Panc1 (cell line): ENCODE measurements at regions not wholly inside any gene's neighbourhood (a gene's known extent, or its start where the extent isn't known, plus 50 kb on each side); places are given as distances from the start of the nearest gene placed in this dataset.

Experiments
- ATAC-seq: fragments of 200-7000 bp; cut with Tn5 transposase; 2 replicates; pipeline ENCODE4 v1.9.1; 2020; ENCODE audit warnings: mild to moderate bottlenecking, moderate library complexity
- BruUV-seq: library from RNA; stranded (reverse); fragments of 400-500 nt; replicated peaks from 2 replicates; lab custom pipeline; 2021; lab: Mats Ljungman, UMichigan
- CTCF ChIA-PET: fragments of 300-600 bp; sonication (Branson Sonifier 250); formaldehyde crosslinking; loops from one replicate; lab custom pipeline; 2022; ENCODE audit warnings: antibody characterized with exemption; lab: Charles Lee
- POLR2A ChIA-PET: fragments of 300-600 bp; sonication (Branson Sonifier 250); formaldehyde crosslinking; loops from one replicate; lab custom pipeline; 2022; ENCODE audit warnings: antibody characterized with exemption; lab: Charles Lee
- DNase-seq: peaks from one replicate; pipeline ENCODE4 v3.0.0-alpha.2; 2010; ENCODE audit warnings: low read depth, low spot score
- H3K27ac ChIP-seq: 2 replicates; pipeline ENCODE4 v1.5.1; 2011; ENCODE audit warnings: mild to moderate bottlenecking, low read length, inconsistent platforms
- H3K27me3 ChIP-seq: fragments of 200-500 bp; sonication (Bioruptor generic); 2 replicates; pipeline ENCODE4 v1.6.0; 2014; ENCODE audit warnings: low read length, inconsistent platforms; ENCODE audit not compliant: control insufficient read depth, insufficient read depth
- H3K36me3 ChIP-seq: fragments of 200-500 bp; sonication (Bioruptor generic); 2 replicates; pipeline ENCODE4 v1.5.1; 2014; ENCODE audit warnings: inconsistent platforms, mild to moderate bottlenecking, low read length, moderate library complexity; ENCODE audit not compliant: control insufficient read depth, insufficient read depth
- H3K4me1 ChIP-seq: 2 replicates; pipeline ENCODE4 v1.5.1; 2011; ENCODE audit warnings: inconsistent platforms, mild to moderate bottlenecking, low read length, moderate library complexity; ENCODE audit not compliant: control insufficient read depth, insufficient read depth
- H3K4me3 ChIP-seq, 2 experiments: 2 replicates each; pipeline ENCODE4 v1.5.1; 2011 to 2012; ENCODE audit warnings: low read depth in 2 of 2, low read length in 2 of 2, mild to moderate bottlenecking in 2 of 2, inconsistent platforms in 1 of 2, moderate library complexity in 1 of 2
- H3K9me3 ChIP-seq: fragments of 200-500 bp; sonication (Bioruptor generic); 2 replicates; pipeline ENCODE4 v1.5.1; 2014; ENCODE audit warnings: low read depth, mild to moderate bottlenecking, inconsistent platforms, low read length, moderate library complexity; ENCODE audit not compliant: control insufficient read depth, insufficient read depth
- CTCF ChIP-seq: fragments of 450-650 bp; IDR thresholded peaks from 2 replicates; pipeline ENCODE4 v1.5.1; 2017; ENCODE audit warnings: mild to moderate bottlenecking
- POLR2AphosphoS5 ChIP-seq: IDR thresholded peaks from 2 replicates; pipeline ENCODE4 v1.6.1; 2012; ENCODE audit warnings: mild to moderate bottlenecking, low read depth, low read length, moderate library complexity
- REST ChIP-seq, 2 experiments: IDR thresholded peaks; 2 replicates each; pipeline ENCODE4 v1.6.1; 2011 to 2012; ENCODE audit warnings: low read depth in 2 of 2, control low read depth in 1 of 2, low read length in 1 of 2, mild to moderate bottlenecking in 1 of 2, moderate library complexity in 1 of 2; ENCODE audit not compliant: insufficient read depth in 1 of 2
- SIN3A ChIP-seq: IDR thresholded peaks from 2 replicates; pipeline ENCODE4 v1.6.1; 2012; ENCODE audit warnings: low read depth, mild to moderate bottlenecking, low read length, moderate library complexity, borderline replicate concordance; ENCODE audit not compliant: insufficient read depth
- TCF7L2 ChIP-seq: IDR thresholded peaks from 2 replicates; pipeline ENCODE4 v1.6.1; 2011; ENCODE audit warnings: mild to moderate bottlenecking, low read depth, low read length, inconsistent platforms
- in situ Hi-C: cut with HindIII; loops from 2 replicates; pipeline ENCODE4 v1.10.0; 2016; ENCODE audit warnings: low sequenced_read_pairs, low pct_unique_long_range_greater_than_20kb
- intact Hi-C: fragments of 100-400 bp; cut with micrococcal nuclease; formaldehyde crosslinking; loops from one replicate; pipeline ENCODE4 v1.10.0; 2022; ENCODE audit not compliant: unreplicated experiment

GRCh38 chr4:180799798-180800197 is 1443.4 kb upstream of the TENM3 start:
- Histone ChIP-seq H3K36me3 (no peaks in the 10 kb centered on the region), H3K4me1 (no peaks in the 10 kb centered on the region), H3K27ac (no peak overlapping the region), H3K9me3 (no peaks in the 10 kb centered on the region), H3K27me3 (no peaks in the 10 kb centered on the region), H3K4me3 (no peak overlapping the region)
- ATAC-seq (no peak), DNase-seq (no peak)
- ChIA-PET CTCF (no interaction called here), POLR2A (no interaction called here)
- in situ Hi-C loops = no loop called here
- intact Hi-C loops = no loop called here
- no TSS peak for BruUV-seq
- TF ChIP-seq POLR2AphosphoS5 (no peak), SIN3A (no peak), REST (IDR thresholded peaks at IDR 0.05; ENCODE audit: insufficient read depth in 1 of 2, low read depth in 2 of 2, low read length in 1 of 2) (no peak), TCF7L2 (no peak), CTCF (no peak)

- CTCF ChIA-PET = no interaction called here
- Histone ChIP-seq H3K27me3 (no peaks in the 10 kb centered on the region), H3K4me1 (no peaks in the 10 kb centered on the region), H3K9me3 (no peaks in the 10 kb centered on the region), H3K36me3 (no peaks in the 10 kb centered on the region), H3K4me3 (no peak overlapping the region), H3K27ac (no peak overlapping the region)
- POLR2A ChIA-PET = no interaction called here
- in situ Hi-C loops = no loop called here
- no peak for DNase-seq
- BruUV-seq = no TSS peak
- intact Hi-C loops = no loop called here
- TF ChIP-seq REST (IDR thresholded peaks at IDR 0.05; ENCODE audit: insufficient read depth in 1 of 2, low read depth in 2 of 2, low read length in 1 of 2) (no peak), POLR2AphosphoS5 (no peak), SIN3A (no peak), TCF7L2 (no peak), CTCF (no peak)
- ATAC-seq = no peak
Observed at GRCh38 chr4:180805101-180805500, 1438.1 kb upstream of the TENM3 start.
